ENCODE measurements at regions not wholly inside any gene's neighbourhood (a gene's known extent, or its start where the extent isn't known, plus 50 kb on each side); places are given as distances from the start of the nearest gene placed in this dataset.

GRCh38 chr10:118203461-118203860, 138.7 kb downstream of the FAM204A start:
- H3K27ac Mint-ChIP-seq, result no peak overlapping the region
- TF ChIP-seq CTCF (IDR thresholded peaks at IDR 0.05; ENCODE audit: unreplicated experiment in 3 of 3), result no peak
- no peaks in the 10 kb centered on the region for H3K36me3 Mint-ChIP-seq (ENCODE audit: low read depth)
- H3K9me3 Mint-ChIP-seq, result no peaks in the 10 kb centered on the region
- no peaks in the 10 kb centered on the region for H3K4me1 Mint-ChIP-seq
- no peaks in the 10 kb centered on the region for H3K27me3 Mint-ChIP-seq (ENCODE audit: low read depth)
- no peak overlapping the region for H3K4me3 Mint-ChIP-seq

- Mint-ChIP-seq H3K4me1 (no peaks in the 10 kb centered on the region), H3K36me3 (ENCODE audit: low read depth) (no peaks in the 10 kb centered on the region), H3K27me3 (ENCODE audit: low read depth) (peaks cover under 1% of the 10 kb centered on the region), H3K4me3 (no peak overlapping the region), H3K27ac (no peak overlapping the region), H3K9me3 (no peaks in the 10 kb centered on the region)
- no peak for TF ChIP-seq CTCF (IDR thresholded peaks at IDR 0.05; ENCODE audit: unreplicated experiment in 3 of 3)
Measured at GRCh38 chr10:118195729-118196128, 146.4 kb downstream of the FAM204A start.

- no peaks in the 10 kb centered on the region for H3K4me1 Mint-ChIP-seq
- no peak overlapping the region for H3K4me3 Mint-ChIP-seq
- H3K36me3 Mint-ChIP-seq (ENCODE audit: low read depth), result no peaks in the 10 kb centered on the region
- TF ChIP-seq CTCF (IDR thresholded peaks at IDR 0.05; ENCODE audit: unreplicated experiment in 3 of 3), result no peak
- peaks cover 5% of the 10 kb centered on the region for H3K27me3 Mint-ChIP-seq (ENCODE audit: low read depth)
- H3K27ac Mint-ChIP-seq, result no peak overlapping the region
- H3K9me3 Mint-ChIP-seq, result no peaks in the 10 kb centered on the region
Measured at GRCh38 chr10:118193642-118194041, 146.9 kb upstream of the RAB11FIP2 start.

- H3K27ac Mint-ChIP-seq, result no peak overlapping the region
- no peaks in the 10 kb centered on the region for H3K36me3 Mint-ChIP-seq (ENCODE audit: low read depth)
- H3K9me3 Mint-ChIP-seq, result peaks cover 20% of the 10 kb centered on the region
- no peak overlapping the region for H3K4me3 Mint-ChIP-seq
- H3K27me3 Mint-ChIP-seq (ENCODE audit: low read depth), result no peaks in the 10 kb centered on the region
- no peaks in the 10 kb centered on the region for H3K4me1 Mint-ChIP-seq
- TF ChIP-seq CTCF (IDR thresholded peaks at IDR 0.05; ENCODE audit: unreplicated experiment in 3 of 3), result no peak
Measured at GRCh38 chr10:118181021-118181420, 134.3 kb upstream of the RAB11FIP2 start.

GRCh38 chr10:118175148-118175547, 128.4 kb upstream of the RAB11FIP2 start:
- H3K4me1 Mint-ChIP-seq, result peaks cover 24% of the 10 kb centered on the region

More at GRCh38 chr10:118175148-118175547, 128.4 kb upstream of the RAB11FIP2 start:
- TF ChIP-seq CTCF (IDR thresholded peaks at IDR 0.05; ENCODE audit: unreplicated experiment in 3 of 3), result no peak
- H3K9me3 Mint-ChIP-seq, result peaks cover 18% of the 10 kb centered on the region
- no peaks in the 10 kb centered on the region for H3K36me3 Mint-ChIP-seq (ENCODE audit: low read depth)
- H3K27ac Mint-ChIP-seq, result no peak overlapping the region
- no peak overlapping the region for H3K4me3 Mint-ChIP-seq
- no peaks in the 10 kb centered on the region for H3K27me3 Mint-ChIP-seq (ENCODE audit: low read depth)

Measured in nephron (organoid).